HG02678 (cell line): ENCODE measurements at regions not wholly inside any gene's neighbourhood (a gene's known extent, or its start where the extent isn't known, plus 50 kb on each side); places are given as distances from the start of the nearest gene placed in this dataset.
"Not testable (repeated sequence)": the region's sequence is repeated elsewhere in the genome, so short reads cannot be mapped to it uniquely, and the experiment has no call there.

Source experiments
- ATAC-seq: cut with Tn5 transposase; IDR thresholded peaks from one replicate; pipeline ENCODE4 v1.9.1; 2021; ENCODE audit warnings: mild to moderate bottlenecking, moderate library complexity; ENCODE audit not compliant: unreplicated experiment

- ATAC-seq, result no peak
These were observed 50.5 kb upstream of the GRIN2A start for GRCh38 chr16:10232757-10233156.

GRCh38 chr16:10239640-10240039 is 57.4 kb upstream of the GRIN2A start:
- ATAC-seq, result no peak

- no peak for ATAC-seq
These were observed 58.8 kb upstream of the GRIN2A start for GRCh38 chr16:10240854-10241613.

GRCh38 chr16:10242097-10242496 is 59.9 kb upstream of the GRIN2A start:
- no peak for ATAC-seq

- ATAC-seq, result peak; percentile 50
These were observed 60.7 kb upstream of the GRIN2A start for GRCh38 chr16:10242916-10243315.

GRCh38 chr16:10245002-10245401 is 62.8 kb upstream of the GRIN2A start:
- no peak for ATAC-seq

GRCh38 chr16:10250137-10250828 is 68.1 kb upstream of the GRIN2A start:
- no peak for ATAC-seq

GRCh38 chr16:10252155-10252554 is 69.9 kb upstream of the GRIN2A start:
- no peak for ATAC-seq

- ATAC-seq, result no peak
These were observed 71.2 kb upstream of the GRIN2A start for GRCh38 chr16:10253409-10253808.

GRCh38 chr16:10255728-10256127 is 73.5 kb upstream of the GRIN2A start:
- ATAC-seq, result no peak

- ATAC-seq, result peak; percentile 48
These were observed 74.8 kb upstream of the GRIN2A start for GRCh38 chr16:10256784-10257641.

- ATAC-seq, result peak; percentile 3
These were observed 75.5 kb upstream of the GRIN2A start for GRCh38 chr16:10257642-10258251.

GRCh38 chr16:10258930-10259603 is 76.8 kb upstream of the GRIN2A start:
- ATAC-seq, result not testable (repeated sequence)

GRCh38 chr16:10261077-10261476 is 78.8 kb upstream of the GRIN2A start:
- ATAC-seq, result no peak

GRCh38 chr16:10261526-10261925 is 79.3 kb upstream of the GRIN2A start:
- not testable (repeated sequence) for ATAC-seq

- no peak for ATAC-seq
These were observed 80.3 kb upstream of the GRIN2A start for GRCh38 chr16:10262377-10263132.

GRCh38 chr16:10265770-10266615 is 83.8 kb upstream of the GRIN2A start:
- no peak for ATAC-seq

GRCh38 chr16:10266809-10267208 is 84.6 kb upstream of the GRIN2A start:
- ATAC-seq, result peak; percentile 73

GRCh38 chr16:10269632-10270031 is 87.4 kb upstream of the GRIN2A start:
- no peak for ATAC-seq
